Adipocyte (in vitro differentiated cells): ENCODE measurements at regions not wholly inside any gene's neighbourhood (a gene's known extent, or its start where the extent isn't known, plus 50 kb on each side); places are given as distances from the start of the nearest gene placed in this dataset.
"Not testable (repeated sequence)": the region's sequence is repeated elsewhere in the genome, so short reads cannot be mapped to it uniquely, and the experiment has no call there.

Source experiments
- DNase-seq: peaks from one replicate; pipeline ENCODE4 v3.0.0-alpha.2; 2015; ENCODE audit warnings: low read depth
- H3K27me3 ChIP-seq: replicated peaks from 2 replicates; pipeline ENCODE4 v1.7.0; 2013; ENCODE audit warnings: mild to moderate bottlenecking, low read length, moderate library complexity; ENCODE audit not compliant: control insufficient read depth, insufficient read depth
- H3K36me3 ChIP-seq: 2 replicates; pipeline ENCODE4 v1.7.0; 2013; ENCODE audit warnings: low read length, mild to moderate bottlenecking, moderate library complexity; ENCODE audit not compliant: control insufficient read depth, insufficient read depth, severe bottlenecking
- H3K4me1 ChIP-seq: 2 replicates; pipeline ENCODE4 v1.7.0; 2013; ENCODE audit warnings: mild to moderate bottlenecking, low read length, moderate library complexity; ENCODE audit not compliant: control insufficient read depth, insufficient read depth
- H3K4me3 ChIP-seq: 2 replicates; pipeline ENCODE4 v1.7.0; 2013; ENCODE audit warnings: mild to moderate bottlenecking, low read length, moderate library complexity
- H3K9ac ChIP-seq: 2 replicates; pipeline ENCODE4 v1.7.0; 2013; ENCODE audit warnings: mild to moderate bottlenecking, low read length, moderate library complexity
- H3K9me3 ChIP-seq: 2 replicates; pipeline ENCODE4 v1.7.0; 2013; ENCODE audit warnings: mild to moderate bottlenecking, low read length, moderate library complexity; ENCODE audit not compliant: control insufficient read depth

DNA sequence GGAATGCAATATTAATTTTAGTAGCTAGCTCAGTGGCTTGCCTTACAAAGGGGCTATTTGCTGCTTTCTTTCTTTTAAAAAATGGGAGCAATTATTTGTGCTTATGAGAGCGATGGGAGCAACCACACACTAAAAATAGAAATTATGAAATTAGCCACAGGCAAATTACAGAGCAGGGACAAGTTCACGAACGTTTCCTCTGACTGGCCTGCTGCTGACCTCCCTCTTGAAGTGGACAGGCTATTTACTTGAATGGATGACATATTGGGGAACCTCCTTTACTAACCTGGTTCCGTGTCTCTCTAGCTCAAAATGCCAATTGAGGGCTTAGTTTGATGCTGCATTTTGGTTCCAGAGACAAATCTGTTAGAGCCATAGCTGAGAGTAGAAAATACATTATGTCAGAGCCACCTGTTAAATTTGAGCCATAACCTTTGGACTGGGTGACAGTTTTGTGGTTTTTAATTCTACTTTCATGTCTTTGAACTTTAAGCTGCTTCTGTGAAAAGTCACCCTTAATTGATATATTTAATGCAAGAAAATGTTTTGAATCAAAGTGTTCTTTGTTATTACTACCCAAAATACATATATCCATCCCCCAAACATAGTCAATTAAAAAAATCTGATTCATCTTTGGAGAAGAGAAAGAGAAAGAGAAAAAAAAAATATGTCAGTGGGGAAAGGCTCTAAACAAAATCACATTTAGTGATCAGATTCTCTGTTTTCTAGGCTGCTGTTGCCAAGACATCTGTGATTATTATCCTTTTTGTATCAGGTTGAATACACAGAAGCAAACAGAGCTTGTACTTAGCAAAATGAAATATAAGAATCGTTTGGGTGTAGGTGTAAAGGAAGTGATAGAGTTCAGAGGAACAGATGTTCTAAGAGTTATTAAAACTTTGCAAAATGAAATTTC is 351.9 kb downstream of the ADGRL2 start:
- peaks cover 22% of the 10 kb centered on the region for H3K4me1 ChIP-seq
- no peaks in the 10 kb centered on the region for H3K36me3 ChIP-seq
- H3K27me3 ChIP-seq: no peaks in the 10 kb centered on the region
- no peak overlapping the region for H3K4me3 ChIP-seq
- DNase-seq: peak; percentile 25
- no peaks in the 10 kb centered on the region for H3K9me3 ChIP-seq
- no peak overlapping the region for H3K9ac ChIP-seq

DNA sequence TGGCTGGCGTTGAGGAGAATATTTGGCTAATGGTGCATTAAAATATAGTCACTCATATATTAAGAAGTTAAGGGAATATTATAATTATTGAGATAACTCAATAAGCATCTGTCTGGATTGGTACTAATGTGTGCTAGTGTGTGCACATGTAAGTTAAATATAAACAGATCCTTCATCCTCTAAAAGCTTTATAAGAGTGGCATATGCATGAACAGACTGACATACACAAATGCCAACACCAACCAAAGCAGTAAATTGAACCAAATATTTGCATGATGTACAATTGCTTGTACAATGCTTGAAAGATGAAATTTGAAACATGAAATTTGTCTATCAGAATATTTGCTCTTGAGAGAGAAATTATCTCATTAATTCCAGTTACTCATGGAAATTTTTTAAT is 344.9 kb downstream of the ADGRL2 start:
- Histone ChIP-seq H3K9ac (no peak overlapping the region), H3K4me3 (no peak overlapping the region), H3K36me3 (no peaks in the 10 kb centered on the region), H3K27me3 (no peaks in the 10 kb centered on the region), H3K9me3 (no peaks in the 10 kb centered on the region), H3K4me1 (peaks cover 5% of the 10 kb centered on the region)
- DNase-seq: no peak

DNA sequence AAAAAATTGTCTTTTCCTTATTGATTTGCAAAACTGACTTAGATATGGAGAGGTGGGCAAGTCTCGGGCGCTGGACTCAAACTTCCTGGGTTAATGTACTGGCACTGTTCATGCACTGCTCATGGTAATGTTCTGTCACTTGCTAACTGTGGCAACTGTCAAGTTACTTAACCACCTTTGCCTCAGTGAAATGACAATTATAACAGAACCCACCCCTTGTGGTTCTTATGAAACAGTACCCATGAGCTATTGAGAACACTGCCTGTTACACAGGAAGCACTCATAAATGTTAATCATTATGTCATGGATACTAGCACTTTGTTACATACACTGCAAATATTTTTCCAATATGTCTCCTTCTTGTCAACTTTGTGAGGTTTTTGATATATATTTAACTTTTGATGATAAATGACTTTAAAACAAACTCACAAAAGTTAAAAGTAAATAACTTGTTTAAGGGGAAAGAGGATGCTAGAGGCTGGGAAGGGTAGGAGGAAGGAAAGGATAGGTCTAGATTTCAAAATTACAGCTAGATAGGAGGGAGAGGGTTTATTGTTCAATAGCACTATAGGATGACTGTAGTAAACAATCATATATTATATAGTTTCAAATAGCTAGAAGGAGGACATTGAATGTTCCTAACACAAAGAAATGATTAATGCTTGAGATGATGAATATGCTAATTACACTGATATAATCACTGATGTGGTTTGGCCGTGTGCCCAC is 342.5 kb downstream of the ADGRL2 start:
- Histone ChIP-seq H3K4me3 (no peak overlapping the region), H3K27me3 (no peaks in the 10 kb centered on the region), H3K4me1 (peaks cover 5% of the 10 kb centered on the region), H3K9ac (no peak overlapping the region), H3K9me3 (no peaks in the 10 kb centered on the region), H3K36me3 (no peaks in the 10 kb centered on the region)
- DNase-seq: no peak

DNA sequence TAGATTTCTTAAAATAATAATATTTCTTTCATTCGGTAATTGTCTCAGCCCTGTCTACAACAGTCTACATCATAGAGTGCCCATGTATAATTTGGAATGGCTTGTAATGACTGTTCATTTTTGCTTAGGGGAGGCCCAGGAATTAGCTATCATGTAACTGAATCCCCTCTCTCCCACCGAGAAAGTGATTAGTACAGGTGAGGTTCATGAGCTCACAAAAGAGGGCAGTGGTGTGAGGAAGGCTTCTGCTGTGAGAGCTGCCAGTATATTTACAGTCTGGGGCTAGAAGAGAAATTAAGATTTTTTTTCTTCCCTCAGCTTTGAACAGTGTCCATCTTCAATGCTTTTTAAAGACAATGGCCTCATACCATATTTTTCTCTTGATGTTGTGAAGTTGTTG is 340.7 kb downstream of the ADGRL2 start:
- peaks cover 5% of the 10 kb centered on the region for H3K4me1 ChIP-seq

DNA sequence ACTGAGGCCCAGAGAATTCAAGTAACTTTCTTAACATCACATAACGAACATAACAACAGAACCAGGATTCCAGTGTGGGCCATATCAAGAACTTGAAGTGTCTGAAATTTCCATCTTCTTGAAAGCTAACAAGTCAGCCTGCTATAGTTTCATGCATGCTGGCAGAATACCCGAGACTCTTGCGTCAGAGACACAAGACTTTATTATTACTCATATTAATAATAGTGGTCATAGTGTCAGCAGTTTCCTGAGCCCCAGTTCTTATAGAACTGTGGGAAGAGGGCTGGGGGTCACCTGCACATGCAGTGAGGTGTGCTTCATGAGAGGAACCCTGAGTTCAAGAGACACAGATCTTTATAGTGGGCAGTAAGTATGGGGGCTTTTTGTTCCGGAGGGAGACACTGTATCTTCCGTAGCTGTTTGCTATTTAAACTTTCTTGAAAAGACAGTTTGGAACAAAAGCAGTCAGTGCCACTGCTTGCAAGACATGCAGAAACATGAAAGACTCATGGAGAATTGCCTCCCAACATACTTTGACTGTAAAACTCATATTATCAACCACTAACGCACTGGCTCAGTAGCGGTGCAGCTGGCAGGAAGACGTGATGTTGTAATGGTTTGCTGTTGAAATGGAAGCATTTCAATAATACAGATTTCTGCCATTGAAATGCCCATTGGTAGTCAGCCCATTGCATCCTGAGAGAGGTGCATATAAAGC is 339.2 kb downstream of the ADGRL2 start:
- no peaks in the 10 kb centered on the region for H3K27me3 ChIP-seq
- DNase-seq: no peak
- H3K9me3 ChIP-seq: no peaks in the 10 kb centered on the region
- no peaks in the 10 kb centered on the region for H3K36me3 ChIP-seq
- no peak overlapping the region for H3K4me3 ChIP-seq
- H3K4me1 ChIP-seq: peaks cover 5% of the 10 kb centered on the region
- no peak overlapping the region for H3K9ac ChIP-seq

More for the DNA sequence above, 340.7 kb downstream of the ADGRL2 start:
- H3K36me3 ChIP-seq: no peaks in the 10 kb centered on the region
- no peaks in the 10 kb centered on the region for H3K27me3 ChIP-seq
- no peak overlapping the region for H3K9ac ChIP-seq
- no peak overlapping the region for H3K4me3 ChIP-seq
- no peak for DNase-seq
- no peaks in the 10 kb centered on the region for H3K9me3 ChIP-seq

DNA sequence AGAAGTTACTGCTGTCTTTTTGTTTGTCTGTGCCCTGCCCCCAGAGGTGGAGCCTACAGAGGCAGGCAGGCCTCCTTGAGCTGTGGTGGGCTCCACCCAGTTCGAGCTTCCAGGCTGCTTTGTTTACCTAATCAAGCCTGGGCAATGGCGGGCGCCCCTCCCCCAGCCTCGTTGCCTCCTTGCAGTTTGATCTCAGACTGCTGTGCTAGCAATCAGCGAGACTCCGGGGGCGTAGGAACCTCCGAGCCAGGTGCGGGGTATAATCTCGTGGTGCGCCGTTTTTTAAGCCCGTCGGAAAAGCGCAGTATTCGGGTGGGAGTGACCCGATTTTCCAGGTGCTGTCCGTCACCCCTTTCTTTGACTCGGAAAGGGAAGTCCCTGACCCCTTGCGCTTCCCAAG is 335.6 kb downstream of the ADGRL2 start:
- not testable (repeated sequence) for H3K27me3 ChIP-seq, H3K4me3 ChIP-seq, H3K4me1 ChIP-seq, H3K9me3 ChIP-seq, H3K9ac ChIP-seq, DNase-seq, H3K36me3 ChIP-seq

DNA sequence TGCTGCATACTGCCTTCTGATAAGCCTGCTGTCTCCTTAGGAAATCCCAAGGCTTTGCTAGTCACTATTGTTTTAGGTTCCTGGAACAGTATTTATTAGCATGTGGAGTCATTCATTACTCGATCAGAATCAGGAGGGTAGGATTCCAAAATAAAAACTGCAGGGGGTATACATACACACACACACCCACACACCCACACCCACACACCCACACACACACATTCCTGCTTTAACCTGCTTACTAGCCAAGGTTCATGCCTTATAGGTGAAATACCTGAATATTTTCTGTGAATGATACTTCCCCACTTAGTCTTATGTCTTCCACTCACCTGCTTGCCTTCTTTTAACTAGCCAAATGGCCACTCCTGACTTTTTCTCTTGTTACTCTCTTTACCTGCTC is 325.1 kb downstream of the ADGRL2 start:
- no peaks in the 10 kb centered on the region for H3K36me3 ChIP-seq
- DNase-seq: no peak
- no peaks in the 10 kb centered on the region for H3K9me3 ChIP-seq
- H3K4me3 ChIP-seq: no peak overlapping the region
- no peaks in the 10 kb centered on the region for H3K4me1 ChIP-seq
- H3K9ac ChIP-seq: no peak overlapping the region
- no peaks in the 10 kb centered on the region for H3K27me3 ChIP-seq

DNA sequence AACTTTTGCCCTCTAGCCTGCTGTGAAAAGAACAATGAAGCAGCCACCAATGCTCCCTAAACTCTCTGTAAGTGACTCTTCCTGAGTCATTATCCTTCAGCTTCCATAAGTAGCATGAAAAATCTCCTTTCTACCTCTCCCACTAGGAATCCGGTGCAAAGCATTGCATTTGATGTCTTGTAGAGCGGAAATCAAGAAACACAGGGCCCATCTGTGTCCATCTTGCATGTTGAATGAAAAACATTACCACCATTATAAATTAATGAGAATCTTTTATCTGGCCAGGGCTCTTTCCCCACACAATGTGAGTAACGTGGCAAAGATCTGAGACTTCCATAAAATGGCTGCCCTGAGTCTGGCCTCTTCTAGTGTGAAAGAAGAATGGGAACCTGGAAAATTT is 324.4 kb downstream of the ADGRL2 start:
- H3K27me3 ChIP-seq: no peaks in the 10 kb centered on the region
- no peaks in the 10 kb centered on the region for H3K36me3 ChIP-seq
- no peaks in the 10 kb centered on the region for H3K4me1 ChIP-seq
- H3K9ac ChIP-seq: no peak overlapping the region
- H3K9me3 ChIP-seq: no peaks in the 10 kb centered on the region
- no peak for DNase-seq
- H3K4me3 ChIP-seq: no peak overlapping the region

DNA sequence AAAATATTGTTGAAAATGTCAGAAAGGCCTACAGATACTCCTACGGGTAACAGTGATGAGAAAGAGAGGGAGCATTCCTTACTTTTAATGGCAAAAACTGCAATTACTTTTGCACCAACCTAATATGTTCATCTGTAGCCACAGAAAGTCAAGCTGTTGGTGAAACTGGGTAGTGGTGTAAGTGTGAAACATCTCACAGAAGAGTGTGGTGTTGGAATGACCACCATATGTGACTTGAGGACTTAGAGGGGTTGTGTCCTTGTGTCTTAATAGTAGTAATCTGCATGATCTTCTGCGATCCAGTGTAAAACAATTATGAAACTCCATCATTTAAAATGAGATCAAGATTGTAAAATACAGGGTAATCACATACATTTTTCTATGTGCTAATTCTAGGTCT is 320.7 kb downstream of the ADGRL2 start:
- Histone ChIP-seq H3K9ac (no peak overlapping the region), H3K4me3 (no peak overlapping the region), H3K4me1 (no peaks in the 10 kb centered on the region), H3K36me3 (no peaks in the 10 kb centered on the region), H3K27me3 (no peaks in the 10 kb centered on the region), H3K9me3 (no peaks in the 10 kb centered on the region)
- no peak for DNase-seq

DNA sequence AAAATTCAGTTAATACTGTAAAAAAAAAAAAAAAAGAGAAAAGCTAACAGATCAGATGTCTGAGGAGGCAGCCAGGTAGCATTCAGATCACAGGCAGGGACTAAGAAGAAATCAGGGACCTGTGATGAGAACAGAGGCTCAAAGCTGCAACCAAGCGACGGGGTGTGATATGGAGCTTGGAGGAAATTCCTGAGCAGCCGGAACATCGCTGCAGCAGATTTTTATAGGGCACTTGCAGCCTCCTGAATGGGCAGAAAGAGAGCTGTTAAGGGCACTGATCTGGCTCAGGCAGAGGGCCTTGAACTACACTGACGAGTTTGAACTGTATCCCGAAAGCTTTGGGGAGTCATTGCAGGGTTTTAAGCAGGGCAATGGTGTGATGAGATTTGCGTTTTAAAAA is 315.4 kb downstream of the ADGRL2 start:
- Histone ChIP-seq H3K27me3 (no peaks in the 10 kb centered on the region), H3K4me3 (no peak overlapping the region), H3K4me1 (no peaks in the 10 kb centered on the region), H3K36me3 (no peaks in the 10 kb centered on the region), H3K9ac (no peak overlapping the region), H3K9me3 (no peaks in the 10 kb centered on the region)
- no peak for DNase-seq

DNA sequence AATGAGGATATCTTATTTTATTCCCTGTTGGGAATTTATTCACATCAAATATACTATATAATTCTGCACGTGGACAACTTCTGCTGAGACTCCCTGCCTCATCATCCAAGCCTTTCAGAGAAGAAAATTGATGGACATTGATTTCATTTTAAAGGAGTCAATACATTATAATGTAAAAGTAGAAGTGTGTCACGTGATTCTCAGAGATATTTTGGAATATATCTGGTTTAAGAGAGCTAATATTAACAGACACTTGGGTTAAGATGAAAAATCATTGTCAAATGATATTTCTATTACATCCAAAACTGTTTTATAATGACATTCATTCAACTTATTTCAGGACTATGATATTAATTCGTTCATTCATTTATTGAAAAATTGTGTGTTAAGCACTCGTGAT is 314.2 kb downstream of the ADGRL2 start:
- Histone ChIP-seq H3K9ac (no peak overlapping the region), H3K4me1 (peaks cover 9% of the 10 kb centered on the region), H3K36me3 (no peaks in the 10 kb centered on the region), H3K4me3 (no peak overlapping the region), H3K27me3 (no peaks in the 10 kb centered on the region), H3K9me3 (no peaks in the 10 kb centered on the region)
- no peak for DNase-seq
